ENCODE measurements at regions not wholly inside any gene's neighbourhood (a gene's known extent, or its start where the extent isn't known, plus 50 kb on each side); places are given as distances from the start of the nearest gene placed in this dataset.

GRCh38 chr5:56440871-56441740 is 208.0 kb upstream of the ANKRD55 start (continued):
- TF ChIP-seq PATZ1 (CRISPR knock-in tag; IDR thresholded peaks at IDR 0.05) (no peak), KLF6 (CRISPR knock-in tag; IDR thresholded peaks at IDR 0.05) (no peak), ZNF296 (CRISPR knock-in tag; conservative IDR thresholded peaks at IDR 0.05) (no peak), ZNF710 (CRISPR knock-in tag; IDR thresholded peaks at IDR 0.05; ENCODE audit: borderline replicate concordance) (peak; percentile 93), DDIT3 (CRISPR knock-in tag; IDR thresholded peaks at IDR 0.05) (no peak), ZIK1 (CRISPR knock-in tag; IDR thresholded peaks at IDR 0.05; ENCODE audit: borderline replicate concordance, low read depth) (no peak), BCL3 (CRISPR knock-in tag; IDR thresholded peaks at IDR 0.05) (no peak), ZNF362 (CRISPR knock-in tag; IDR thresholded peaks at IDR 0.05; ENCODE audit: borderline replicate concordance) (no peak), NFE2L2 (IDR thresholded peaks at IDR 0.05; ENCODE audit: low read length) (peak; percentile 82), ZBTB21 (CRISPR knock-in tag; IDR thresholded peaks at IDR 0.05) (no peak), ZNF263 (CRISPR knock-in tag; IDR thresholded peaks at IDR 0.05) (no peak), ZMYM2 (CRISPR knock-in tag; IDR thresholded peaks at IDR 0.05) (no peak), PLSCR1 (CRISPR knock-in tag; IDR thresholded peaks at IDR 0.05; ENCODE audit: borderline replicate concordance) (no peak), PPARG (CRISPR knock-in tag; conservative IDR thresholded peaks at IDR 0.05) (no peak), ZFYVE20 (CRISPR knock-in tag; IDR thresholded peaks at IDR 0.05; ENCODE audit: borderline replicate concordance, low read depth) (no peak), ZNF883 (CRISPR knock-in tag; IDR thresholded peaks at IDR 0.05; ENCODE audit: not compliant biosample characterization) (no peak), RFX3 (CRISPR knock-in tag; IDR thresholded peaks at IDR 0.05) (no peak), ZZZ3 (CRISPR knock-in tag; IDR thresholded peaks at IDR 0.05; ENCODE audit: borderline replicate concordance) (no peak), NFYC (CRISPR knock-in tag; IDR thresholded peaks at IDR 0.05) (no peak), ZSCAN30 (CRISPR knock-in tag; IDR thresholded peaks at IDR 0.05) (no peak), DRAP1 (CRISPR knock-in tag; IDR thresholded peaks at IDR 0.05) (no peak), IRF2 (CRISPR knock-in tag; IDR thresholded peaks at IDR 0.05) (peak; percentile 75)

All from HepG2 (cell line).